Mesothelial cell of epicardium (in vitro differentiated cells): ENCODE measurements at regions not wholly inside any gene's neighbourhood (a gene's known extent, or its start where the extent isn't known, plus 50 kb on each side); places are given as distances from the start of the nearest gene placed in this dataset.
"Not testable (repeated sequence)": the region's sequence is repeated elsewhere in the genome, so short reads cannot be mapped to it uniquely, and the experiment has no call there.

ENCODE experiments used
- DNase-seq, 2 experiments: peaks; one replicate each; pipeline ENCODE4 v3.0.0; 2021; ENCODE audit warnings: low spot score in 2 of 2; ENCODE audit not compliant: unreplicated experiment in 2 of 2
- H3K27ac Mint-ChIP-seq: 2 replicates; pipeline ENCODE4 v1.8.0; 2021; ENCODE audit warnings: mixed read lengths
- H3K27me3 Mint-ChIP-seq: 2 replicates; pipeline ENCODE4 v1.8.0; 2021; ENCODE audit warnings: low read depth, mixed read lengths
- H3K36me3 Mint-ChIP-seq: 2 replicates; pipeline ENCODE4 v1.8.0; 2021; ENCODE audit warnings: mixed read lengths
- H3K4me1 Mint-ChIP-seq: 2 replicates; pipeline ENCODE4 v1.8.0; 2021; ENCODE audit warnings: mixed read lengths
- H3K4me3 Mint-ChIP-seq: 2 replicates; pipeline ENCODE4 v1.8.0; 2021; ENCODE audit warnings: mild to moderate bottlenecking, moderate library complexity, mixed read lengths
- H3K9me3 Mint-ChIP-seq: 2 replicates; pipeline ENCODE4 v1.8.0; 2021; ENCODE audit warnings: mixed read lengths
- CTCF ChIP-seq: fragments of 200-600 bp; sonication (generic); IDR thresholded peaks from one replicate; pipeline ENCODE4 v1.5.0; 2021; ENCODE audit warnings: antibody characterized with exemption; ENCODE audit not compliant: unreplicated experiment

- Mint-ChIP-seq H3K4me3 (no peak overlapping the region), H3K36me3 (no peaks in the 10 kb centered on the region), H3K9me3 (no peaks in the 10 kb centered on the region), H3K4me1 (peaks cover 18% of the 10 kb centered on the region), H3K27me3 (no peaks in the 10 kb centered on the region), H3K27ac (no peak overlapping the region)
- no peak for TF ChIP-seq CTCF
- no peak for DNase-seq
Measured at GRCh38 chr6:137977814-137978213, 110.8 kb downstream of the TNFAIP3 start.

GRCh38 chr6:137978252-137978896 lies 111.3 kb downstream of the TNFAIP3 start:
- no peak for TF ChIP-seq CTCF

GRCh38 chr6:137979263-137979662 lies 112.2 kb downstream of the TNFAIP3 start:
- H3K4me1 Mint-ChIP-seq, result peaks cover 22% of the 10 kb centered on the region
- H3K27ac Mint-ChIP-seq, H3K27me3 Mint-ChIP-seq, DNase-seq, H3K4me3 Mint-ChIP-seq, H3K36me3 Mint-ChIP-seq, H3K9me3 Mint-ChIP-seq: not testable (repeated sequence)

More at GRCh38 chr6:137978252-137978896, 111.3 kb downstream of the TNFAIP3 start:
- Mint-ChIP-seq H3K9me3 (no peaks in the 10 kb centered on the region), H3K4me1 (peaks cover 21% of the 10 kb centered on the region), H3K4me3 (no peak overlapping the region), H3K36me3 (no peaks in the 10 kb centered on the region), H3K27ac (no peak overlapping the region), H3K27me3 (no peaks in the 10 kb centered on the region)
- DNase-seq, result no peak

- no peak overlapping the region for H3K4me3 Mint-ChIP-seq
- H3K36me3 Mint-ChIP-seq, result no peaks in the 10 kb centered on the region
- H3K9me3 Mint-ChIP-seq, result no peaks in the 10 kb centered on the region
- no peak for TF ChIP-seq CTCF
- no peaks in the 10 kb centered on the region for H3K27me3 Mint-ChIP-seq
- no peak for DNase-seq
- peaks cover 19% of the 10 kb centered on the region for H3K4me1 Mint-ChIP-seq
- no peak overlapping the region for H3K27ac Mint-ChIP-seq
Measured at GRCh38 chr6:137980777-137981176, 113.7 kb downstream of the TNFAIP3 start.

GRCh38 chr6:137981758-137982157 lies 114.7 kb downstream of the TNFAIP3 start:
- Mint-ChIP-seq H3K27me3 (no peaks in the 10 kb centered on the region), H3K4me3 (no peak overlapping the region), H3K4me1 (peaks cover 19% of the 10 kb centered on the region), H3K27ac (no peak overlapping the region), H3K36me3 (no peaks in the 10 kb centered on the region), H3K9me3 (peaks cover 5% of the 10 kb centered on the region)
- no peak for DNase-seq
- TF ChIP-seq CTCF, result no peak

- Mint-ChIP-seq H3K4me3 (no peak overlapping the region), H3K4me1 (peaks cover 19% of the 10 kb centered on the region), H3K9me3 (peaks cover 6% of the 10 kb centered on the region), H3K27ac (no peak overlapping the region), H3K36me3 (no peaks in the 10 kb centered on the region), H3K27me3 (no peaks in the 10 kb centered on the region)
- no peak for TF ChIP-seq CTCF
- DNase-seq, result no peak
Measured at GRCh38 chr6:137982418-137983189, 115.5 kb downstream of the TNFAIP3 start.
